ENCODE measurements at regions not wholly inside any gene's neighbourhood (a gene's known extent, or its start where the extent isn't known, plus 50 kb on each side); places are given as distances from the start of the nearest gene placed in this dataset.

DNA sequence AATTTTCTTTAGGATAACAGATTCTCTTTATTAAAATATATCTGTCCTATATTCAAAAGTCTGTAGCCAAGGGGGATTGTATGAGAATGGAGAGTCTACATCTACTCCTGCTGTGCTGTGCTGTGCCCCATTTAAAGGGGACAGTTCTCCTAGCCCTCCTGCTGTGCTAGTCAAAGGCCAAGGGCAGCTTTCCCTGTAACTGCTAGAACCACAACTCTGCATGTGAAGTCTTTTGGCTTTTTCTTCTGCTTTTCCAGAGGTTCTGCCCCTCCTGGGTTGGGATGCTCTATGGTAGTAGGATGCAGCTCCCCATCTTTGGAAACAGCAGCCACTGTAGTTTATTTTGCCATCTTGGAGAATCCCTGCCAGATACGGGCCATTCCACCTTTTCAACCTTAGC, 197.5 kb upstream of the JUN start:
- Histone ChIP-seq H4K20me1 (replicated peaks; ENCODE audit: control insufficient read depth, insufficient read depth, low read length) (no peaks in the 10 kb centered on the region), H3K9ac (ENCODE audit: insufficient read depth in 1 of 2, low read depth in 2 of 2, low read length in 2 of 2) (no peak overlapping the region), H3K36me3 (ENCODE audit: control insufficient read depth, insufficient read depth, low read length) (no peaks in the 10 kb centered on the region), H2AFZ (ENCODE audit: low read depth, low read length) (no peak overlapping the region), H3K4me2 (ENCODE audit: insufficient read depth, low read length) (no peak overlapping the region), H3K9me1 (ENCODE audit: control insufficient read depth, insufficient read depth, low read length) (no peaks in the 10 kb centered on the region), H3K79me2 (ENCODE audit: control insufficient read depth, insufficient read depth, low read length) (no peaks in the 10 kb centered on the region), H3K27ac (ENCODE audit: extremely low read depth, low read depth, low read length) (no peak overlapping the region), H3K4me1 (replicated peaks in 1 of 2; ENCODE audit: control insufficient read depth in 2 of 2, insufficient read depth in 2 of 2, low read length in 2 of 2) (peaks cover 4 to 19% of the 10 kb centered on the region in 2 experiments; a peak in 4 of 5 replicates), H3K27me3 (ENCODE audit: control insufficient read depth in 2 of 2, insufficient read depth in 2 of 2, low read length in 2 of 2) (no peaks in the 10 kb centered on the region), H3K9me3 (replicated peaks; ENCODE audit: control insufficient read depth, insufficient read depth, low read depth, low read length) (no peaks in the 10 kb centered on the region), H3K4me3 (no peak overlapping the region)
- intact Hi-C loops (cut with micrococcal nuclease) (no loop called here), in situ Hi-C loops (cut with MboI) (no loop called here)
- POLR2A ChIA-PET, result no interaction called here
- CTCF ChIA-PET (ENCODE audit: low intra/inter-chr PET ratio), result no interaction called here
- ATAC-seq (no peak), FAIRE-seq (no peak), DNase-seq (ENCODE audit: extremely low read depth in 1 of 4, low spot score in 3 of 4) (no peak)
- no TSS peak for BruUV-seq (replicated peaks)
- WGBS (ENCODE audit: insufficient coverage, low coverage, missing lambda C conversion rate), result 70% methylated on average over 1 of the region's 1 CpG
- TF ChIP-seq, protein P1, sequence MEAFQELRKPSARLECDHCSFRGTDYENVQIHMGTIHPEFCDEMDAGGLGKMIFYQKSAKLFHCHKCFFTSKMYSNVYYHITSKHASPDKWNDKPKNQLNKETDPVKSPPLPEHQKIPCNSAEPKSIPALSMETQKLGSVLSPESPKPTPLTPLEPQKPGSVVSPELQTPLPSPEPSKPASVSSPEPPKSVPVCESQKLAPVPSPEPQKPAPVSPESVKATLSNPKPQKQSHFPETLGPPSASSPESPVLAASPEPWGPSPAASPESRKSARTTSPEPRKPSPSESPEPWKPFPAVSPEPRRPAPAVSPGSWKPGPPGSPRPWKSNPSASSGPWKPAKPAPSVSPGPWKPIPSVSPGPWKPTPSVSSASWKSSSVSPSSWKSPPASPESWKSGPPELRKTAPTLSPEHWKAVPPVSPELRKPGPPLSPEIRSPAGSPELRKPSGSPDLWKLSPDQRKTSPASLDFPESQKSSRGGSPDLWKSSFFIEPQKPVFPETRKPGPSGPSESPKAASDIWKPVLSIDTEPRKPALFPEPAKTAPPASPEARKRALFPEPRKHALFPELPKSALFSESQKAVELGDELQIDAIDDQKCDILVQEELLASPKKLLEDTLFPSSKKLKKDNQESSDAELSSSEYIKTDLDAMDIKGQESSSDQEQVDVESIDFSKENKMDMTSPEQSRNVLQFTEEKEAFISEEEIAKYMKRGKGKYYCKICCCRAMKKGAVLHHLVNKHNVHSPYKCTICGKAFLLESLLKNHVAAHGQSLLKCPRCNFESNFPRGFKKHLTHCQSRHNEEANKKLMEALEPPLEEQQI (IDR thresholded peaks at IDR 0.05), result no peak
- TF ChIP-seq PHB (CRISPR knock-in tag; IDR thresholded peaks at IDR 0.05), result no peak
- TF ChIP-seq TCF7L2 (IDR thresholded peaks at IDR 0.05; ENCODE audit: low read depth, low read length), result no peak
- TF ChIP-seq BRD4 (IDR thresholded peaks at IDR 0.05), result no peak
- TF ChIP-seq, protein P2, sequence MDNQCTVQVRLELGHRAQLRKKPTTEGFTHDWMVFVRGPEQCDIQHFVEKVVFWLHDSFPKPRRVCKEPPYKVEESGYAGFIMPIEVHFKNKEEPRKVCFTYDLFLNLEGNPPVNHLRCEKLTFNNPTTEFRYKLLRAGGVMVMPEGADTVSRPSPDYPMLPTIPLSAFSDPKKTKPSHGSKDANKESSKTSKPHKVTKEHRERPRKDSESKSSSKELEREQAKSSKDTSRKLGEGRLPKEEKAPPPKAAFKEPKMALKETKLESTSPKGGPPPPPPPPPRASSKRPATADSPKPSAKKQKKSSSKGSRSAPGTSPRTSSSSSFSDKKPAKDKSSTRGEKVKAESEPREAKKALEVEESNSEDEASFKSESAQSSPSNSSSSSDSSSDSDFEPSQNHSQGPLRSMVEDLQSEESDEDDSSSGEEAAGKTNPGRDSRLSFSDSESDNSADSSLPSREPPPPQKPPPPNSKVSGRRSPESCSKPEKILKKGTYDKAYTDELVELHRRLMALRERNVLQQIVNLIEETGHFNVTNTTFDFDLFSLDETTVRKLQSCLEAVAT (IDR thresholded peaks at IDR 0.05), result no peak
- TF ChIP-seq, protein P3, sequence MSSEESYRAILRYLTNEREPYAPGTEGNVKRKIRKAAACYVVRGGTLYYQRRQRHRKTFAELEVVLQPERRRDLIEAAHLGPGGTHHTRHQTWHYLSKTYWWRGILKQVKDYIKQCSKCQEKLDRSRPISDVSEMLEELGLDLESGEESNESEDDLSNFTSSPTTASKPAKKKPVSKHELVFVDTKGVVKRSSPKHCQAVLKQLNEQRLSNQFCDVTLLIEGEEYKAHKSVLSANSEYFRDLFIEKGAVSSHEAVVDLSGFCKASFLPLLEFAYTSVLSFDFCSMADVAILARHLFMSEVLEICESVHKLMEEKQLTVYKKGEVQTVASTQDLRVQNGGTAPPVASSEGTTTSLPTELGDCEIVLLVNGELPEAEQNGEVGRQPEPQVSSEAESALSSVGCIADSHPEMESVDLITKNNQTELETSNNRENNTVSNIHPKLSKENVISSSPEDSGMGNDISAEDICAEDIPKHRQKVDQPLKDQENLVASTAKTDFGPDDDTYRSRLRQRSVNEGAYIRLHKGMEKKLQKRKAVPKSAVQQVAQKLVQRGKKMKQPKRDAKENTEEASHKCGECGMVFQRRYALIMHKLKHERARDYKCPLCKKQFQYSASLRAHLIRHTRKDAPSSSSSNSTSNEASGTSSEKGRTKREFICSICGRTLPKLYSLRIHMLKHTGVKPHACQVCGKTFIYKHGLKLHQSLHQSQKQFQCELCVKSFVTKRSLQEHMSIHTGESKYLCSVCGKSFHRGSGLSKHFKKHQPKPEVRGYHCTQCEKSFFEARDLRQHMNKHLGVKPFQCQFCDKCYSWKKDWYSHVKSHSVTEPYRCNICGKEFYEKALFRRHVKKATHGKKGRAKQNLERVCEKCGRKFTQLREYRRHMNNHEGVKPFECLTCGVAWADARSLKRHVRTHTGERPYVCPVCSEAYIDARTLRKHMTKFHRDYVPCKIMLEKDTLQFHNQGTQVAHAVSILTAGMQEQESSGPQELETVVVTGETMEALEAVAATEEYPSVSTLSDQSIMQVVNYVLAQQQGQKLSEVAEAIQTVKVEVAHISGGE (CRISPR knock-in tag; IDR thresholded peaks at IDR 0.05), result no peak
- TF ChIP-seq POLR2AphosphoS2 (IDR thresholded peaks at IDR 0.05; ENCODE audit: low read length), result no peak
- TF ChIP-seq ZNF12 (CRISPR knock-in tag; IDR thresholded peaks at IDR 0.05), result no peak
- no peak for TF ChIP-seq ZNF668 (CRISPR knock-in tag; IDR thresholded peaks at IDR 0.05)
- TF ChIP-seq MAZ (CRISPR knock-in tag; conservative IDR thresholded peaks at IDR 0.05 in 1 of 2, IDR thresholded peaks at IDR 0.05 in 1 of 2), result no peak
- no peak for TF ChIP-seq EWSR1 (IDR thresholded peaks at IDR 0.05; ENCODE audit: borderline replicate concordance, low read depth, partially characterized antibody)
- TF ChIP-seq ZFX (CRISPR knock-in tag; IDR thresholded peaks at IDR 0.05), result no peak
- TF ChIP-seq ZNF184 (CRISPR knock-in tag; IDR thresholded peaks at IDR 0.05), result no peak
- no peak for TF ChIP-seq EZH2 (IDR thresholded peaks at IDR 0.05; ENCODE audit: borderline replicate concordance, low read depth, low read length)
- no peak for TF ChIP-seq ZNF717 (CRISPR knock-in tag; IDR thresholded peaks at IDR 0.05)
- TF ChIP-seq, protein P4, sequence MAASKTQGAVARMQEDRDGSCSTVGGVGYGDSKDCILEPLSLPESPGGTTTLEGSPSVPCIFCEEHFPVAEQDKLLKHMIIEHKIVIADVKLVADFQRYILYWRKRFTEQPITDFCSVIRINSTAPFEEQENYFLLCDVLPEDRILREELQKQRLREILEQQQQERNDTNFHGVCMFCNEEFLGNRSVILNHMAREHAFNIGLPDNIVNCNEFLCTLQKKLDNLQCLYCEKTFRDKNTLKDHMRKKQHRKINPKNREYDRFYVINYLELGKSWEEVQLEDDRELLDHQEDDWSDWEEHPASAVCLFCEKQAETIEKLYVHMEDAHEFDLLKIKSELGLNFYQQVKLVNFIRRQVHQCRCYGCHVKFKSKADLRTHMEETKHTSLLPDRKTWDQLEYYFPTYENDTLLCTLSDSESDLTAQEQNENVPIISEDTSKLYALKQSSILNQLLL (CRISPR knock-in tag; IDR thresholded peaks at IDR 0.05; ENCODE audit: borderline replicate concordance), result no peak
